H9 (cell line): ENCODE measurements at regions not wholly inside any gene's neighbourhood (a gene's known extent, or its start where the extent isn't known, plus 50 kb on each side); places are given as distances from the start of the nearest gene placed in this dataset.

Source experiments
- DNase-seq: peaks from one replicate; pipeline ENCODE4 v3.0.0-alpha.2; 2017
- H2AFZ ChIP-seq: one replicate; pipeline ENCODE4 v1.6.1; 2013; ENCODE audit warnings: mild to moderate bottlenecking, low read length, control low read depth, moderate library complexity
- H2AK5ac ChIP-seq: 2 replicates; pipeline ENCODE4 v1.6.1; 2013; ENCODE audit warnings: low read length, control low read depth, mixed read lengths; ENCODE audit not compliant: insufficient read length
- H2BK120ac ChIP-seq: one replicate; pipeline ENCODE4 v1.6.1; 2013; ENCODE audit warnings: low read depth, mild to moderate bottlenecking, low read length, control low read depth, inconsistent platforms; ENCODE audit not compliant: poor library complexity, severe bottlenecking
- H2BK12ac ChIP-seq: 2 replicates; pipeline ENCODE4 v1.6.1; 2013; ENCODE audit warnings: low read length, control low read depth, mixed read lengths, low read depth; ENCODE audit not compliant: insufficient read length
- H2BK15ac ChIP-seq: 2 replicates; pipeline ENCODE4 v1.6.1; 2013; ENCODE audit warnings: low read depth, low read length, control low read depth
- H2BK20ac ChIP-seq: one replicate; pipeline ENCODE4 v1.6.1; 2013; ENCODE audit warnings: low read depth, mild to moderate bottlenecking, low read length, control low read depth, inconsistent platforms; ENCODE audit not compliant: poor library complexity, severe bottlenecking
- H2BK5ac ChIP-seq: 2 replicates; pipeline ENCODE4 v1.6.1; 2013; ENCODE audit warnings: low read length, control low read depth, mixed read lengths; ENCODE audit not compliant: insufficient read length
- H3K14ac ChIP-seq: 2 replicates; pipeline ENCODE4 v1.6.1; 2013; ENCODE audit warnings: low read length, control low read depth; ENCODE audit not compliant: insufficient read depth
- H3K18ac ChIP-seq: 2 replicates; pipeline ENCODE4 v1.6.1; 2013; ENCODE audit warnings: low read depth, mild to moderate bottlenecking, mixed read lengths, low read length, control low read depth; ENCODE audit not compliant: insufficient read length
- H3K23ac ChIP-seq: 2 replicates; pipeline ENCODE4 v1.6.1; 2013; ENCODE audit warnings: low read length, control low read depth, mixed read lengths, low read depth; ENCODE audit not compliant: insufficient read length
- H3K23me2 ChIP-seq: 2 replicates; pipeline ENCODE4 v1.6.1; 2013; ENCODE audit warnings: low read depth, mild to moderate bottlenecking, mixed read lengths, low read length, control low read depth; ENCODE audit not compliant: insufficient read length, poor library complexity, severe bottlenecking
- H3K27ac ChIP-seq: 2 replicates; pipeline ENCODE4 v1.5.1; 2013; ENCODE audit warnings: low read length, control low read depth, mixed read lengths, low read depth; ENCODE audit not compliant: insufficient read length
- H3K27me3 ChIP-seq: 2 replicates; pipeline ENCODE4 v1.6.1; 2013; ENCODE audit warnings: low read length, control low read depth, inconsistent platforms; ENCODE audit not compliant: insufficient read depth
- H3K4ac ChIP-seq: 2 replicates; pipeline ENCODE4 v1.6.1; 2013; ENCODE audit warnings: low read depth, mild to moderate bottlenecking, control low read depth, inconsistent platforms, low read length, moderate library complexity
- H3K4me1 ChIP-seq: 2 replicates; pipeline ENCODE4 v1.6.1; 2013; ENCODE audit warnings: low read length, control low read depth, inconsistent platforms; ENCODE audit not compliant: insufficient read depth
- H3K4me2 ChIP-seq: 2 replicates; pipeline ENCODE4 v1.6.1; 2013; ENCODE audit warnings: low read length, control low read depth, mixed read lengths; ENCODE audit not compliant: insufficient read length, insufficient read depth
- H3K56ac ChIP-seq: 2 replicates; pipeline ENCODE4 v1.6.1; 2013; ENCODE audit warnings: low read depth, mild to moderate bottlenecking, mixed read lengths, low read length, control low read depth; ENCODE audit not compliant: insufficient read length
- H3K79me1 ChIP-seq: 2 replicates; pipeline ENCODE4 v1.6.1; 2013; ENCODE audit warnings: low read depth, mild to moderate bottlenecking, moderate library complexity, low read length, control low read depth, inconsistent platforms; ENCODE audit not compliant: insufficient read depth, poor library complexity, severe bottlenecking
- H3K79me2 ChIP-seq: 2 replicates; pipeline ENCODE4 v1.6.1; 2013; ENCODE audit warnings: low read length, control low read depth, inconsistent platforms; ENCODE audit not compliant: insufficient read depth
- H3K9ac ChIP-seq: 2 replicates; pipeline ENCODE4 v1.6.1; 2013; ENCODE audit warnings: low read length, control low read depth, mixed read lengths; ENCODE audit not compliant: insufficient read length; ENCODE audit errors: extremely low read depth
- H3K9me3 ChIP-seq: one replicate; pipeline ENCODE4 v1.6.1; 2013; ENCODE audit warnings: low read depth, low read length, inconsistent platforms; ENCODE audit not compliant: control insufficient read depth
- H3T11ph ChIP-seq: one replicate; pipeline ENCODE4 v1.6.1; 2013; ENCODE audit warnings: mild to moderate bottlenecking, low read length, control low read depth, inconsistent platforms
- H4K20me1 ChIP-seq: one replicate; pipeline ENCODE4 v1.6.1; 2013; ENCODE audit not compliant: control insufficient read depth, insufficient read length, insufficient read depth
- H4K5ac ChIP-seq: 2 replicates; pipeline ENCODE4 v1.6.1; 2013; ENCODE audit warnings: low read depth, mild to moderate bottlenecking, mixed read lengths, low read length, control low read depth; ENCODE audit not compliant: insufficient read length
- H4K8ac ChIP-seq: replicated peaks from 2 replicates; pipeline ENCODE4 v1.6.1; 2013; ENCODE audit warnings: low read length, control low read depth, mixed read lengths, low read depth; ENCODE audit not compliant: insufficient read length
- H4K91ac ChIP-seq: 2 replicates; pipeline ENCODE4 v1.6.1; 2013; ENCODE audit warnings: low read depth, mild to moderate bottlenecking, moderate library complexity, mixed read lengths, low read length, control low read depth; ENCODE audit not compliant: insufficient read length
- H3K27ac Mint-ChIP-seq, 3 experiments: 2 replicates in 2 of 3; 3 replicates in 1 of 3; pipeline ENCODE4 v1.8.0; 2020 to 2021; ENCODE audit warnings: mixed read lengths in 3 of 3, mild to moderate bottlenecking in 1 of 3, moderate library complexity in 1 of 3
- H3K27me3 Mint-ChIP-seq: 2 replicates; pipeline ENCODE4 v1.8.0; 2021; ENCODE audit warnings: low read depth, mild to moderate bottlenecking, moderate library complexity, mixed read lengths
- H3K36me3 Mint-ChIP-seq, 3 experiments: 2 replicates in 2 of 3; 3 replicates in 1 of 3; pipeline ENCODE4 v1.8.0; 2020 to 2021; ENCODE audit warnings: low read depth in 3 of 3, mixed read lengths in 3 of 3; ENCODE audit not compliant: insufficient read depth in 1 of 3
- H3K4me1 Mint-ChIP-seq, 2 experiments: 2 replicates each; pipeline ENCODE4 v1.8.0; 2020; ENCODE audit warnings: mixed read lengths in 2 of 2
- H3K4me3 Mint-ChIP-seq, 2 experiments: 2 replicates in 1 of 2; 3 replicates in 1 of 2; pipeline ENCODE4 v1.8.0; 2020 to 2021; ENCODE audit warnings: mild to moderate bottlenecking in 2 of 2, mixed read lengths in 2 of 2, moderate library complexity in 1 of 2
- H3K9me3 Mint-ChIP-seq, 2 experiments: 2 replicates in 1 of 2; 3 replicates in 1 of 2; pipeline ENCODE4 v1.8.0; 2020; ENCODE audit warnings: mild to moderate bottlenecking in 2 of 2, mixed read lengths in 2 of 2, moderate library complexity in 1 of 2
- WGBS: extraction: QIAGEN DNeasy Blood & Tissue Kit; methylation state at CpG from one replicate; pipeline ENCODE4 v1.1.7; 2013; ENCODE audit warnings: missing lambda C conversion rate, low lambda C conversion rate, mixed read lengths; ENCODE audit not compliant: insufficient read length; ENCODE audit errors: extremely low coverage; 5-methylcytosine and 5-hydroxymethylcytosine counted together
- TF ChIP-seq, protein P1 (sequence below): fragments of 200-600 bp; sonication (generic); conservative IDR thresholded peaks from 3 replicates; pipeline ENCODE4 v1.8.0; 2021; ENCODE audit warnings: antibody characterized with exemption, mild to moderate bottlenecking

DNA sequence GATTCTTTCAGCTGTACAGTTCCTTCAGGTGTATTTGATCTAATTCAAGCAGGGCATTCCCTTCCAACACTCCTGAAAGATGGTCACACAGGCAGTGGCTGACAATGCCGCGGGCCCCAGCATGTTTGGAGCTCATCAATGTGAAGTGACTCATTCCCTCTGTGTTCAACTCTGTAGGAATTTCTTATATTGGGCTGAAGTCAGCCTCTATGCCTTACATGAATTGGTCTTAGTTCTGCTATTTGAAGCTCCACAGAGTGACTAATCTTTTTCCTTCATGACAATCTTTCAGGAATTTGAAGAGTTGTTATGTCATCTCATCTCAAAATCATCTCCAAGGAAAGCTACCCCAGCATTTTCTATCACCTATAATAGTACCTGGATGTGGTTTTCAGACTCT lies 142.5 kb upstream of the C2CD4B start:
- Histone ChIP-seq H4K20me1 (no peaks in the 10 kb centered on the region), H2BK20ac (no peak overlapping the region), H3K23me2 (no peaks in the 10 kb centered on the region), H3K4ac (no peak overlapping the region), H4K8ac (no peak overlapping the region), H2BK5ac (no peak overlapping the region), H2BK15ac (no peak overlapping the region), H2AK5ac (no peak overlapping the region), H3K9ac (no peak overlapping the region), H3K79me2 (no peaks in the 10 kb centered on the region), H3K56ac (no peak overlapping the region), H3K27me3 (no peaks in the 10 kb centered on the region), H3K9me3 (no peaks in the 10 kb centered on the region), H3K4me2 (no peak overlapping the region), H2BK12ac (no peak overlapping the region), H3T11ph (no peak overlapping the region), H3K14ac (no peak overlapping the region), H3K18ac (no peak overlapping the region), H2AFZ (no peak overlapping the region), H3K23ac (no peak overlapping the region), H3K27ac (no peak overlapping the region), H2BK120ac (no peak overlapping the region), H4K91ac (no peak overlapping the region), H3K4me1 (no peaks in the 10 kb centered on the region), H4K5ac (no peak overlapping the region), H3K79me1 (no peaks in the 10 kb centered on the region)
- TF ChIP-seq, protein P1, sequence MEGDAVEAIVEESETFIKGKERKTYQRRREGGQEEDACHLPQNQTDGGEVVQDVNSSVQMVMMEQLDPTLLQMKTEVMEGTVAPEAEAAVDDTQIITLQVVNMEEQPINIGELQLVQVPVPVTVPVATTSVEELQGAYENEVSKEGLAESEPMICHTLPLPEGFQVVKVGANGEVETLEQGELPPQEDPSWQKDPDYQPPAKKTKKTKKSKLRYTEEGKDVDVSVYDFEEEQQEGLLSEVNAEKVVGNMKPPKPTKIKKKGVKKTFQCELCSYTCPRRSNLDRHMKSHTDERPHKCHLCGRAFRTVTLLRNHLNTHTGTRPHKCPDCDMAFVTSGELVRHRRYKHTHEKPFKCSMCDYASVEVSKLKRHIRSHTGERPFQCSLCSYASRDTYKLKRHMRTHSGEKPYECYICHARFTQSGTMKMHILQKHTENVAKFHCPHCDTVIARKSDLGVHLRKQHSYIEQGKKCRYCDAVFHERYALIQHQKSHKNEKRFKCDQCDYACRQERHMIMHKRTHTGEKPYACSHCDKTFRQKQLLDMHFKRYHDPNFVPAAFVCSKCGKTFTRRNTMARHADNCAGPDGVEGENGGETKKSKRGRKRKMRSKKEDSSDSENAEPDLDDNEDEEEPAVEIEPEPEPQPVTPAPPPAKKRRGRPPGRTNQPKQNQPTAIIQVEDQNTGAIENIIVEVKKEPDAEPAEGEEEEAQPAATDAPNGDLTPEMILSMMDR, result no peak
- WGBS, result no CpG with 5 or more reads among the region's 2 CpGs
- Mint-ChIP-seq H3K9me3 (peaks cover 3% of the 10 kb centered on the region in 2 experiments; a peak in 3 of 5 replicates), H3K27me3 (no peaks in the 10 kb centered on the region), H3K36me3 (peaks cover 0 to 5% (median 2%) of the 10 kb centered on the region in 3 experiments; a peak in 4 of 7 replicates), H3K4me1 (peaks cover 4% of the 10 kb centered on the region in 2 experiments), H3K4me3 (no peak overlapping the region), H3K27ac (no peak overlapping the region)
- DNase-seq, result no peak
